Ishikawa (cell line): ENCODE measurements at regions not wholly inside any gene's neighbourhood (a gene's known extent, or its start where the extent isn't known, plus 50 kb on each side); places are given as distances from the start of the nearest gene placed in this dataset.

Experiments used
- CEBPB ChIP-seq: IDR thresholded peaks from 2 replicates; pipeline ENCODE4 v1.6.1; 2012
- CREB1 ChIP-seq: IDR thresholded peaks from 2 replicates; pipeline ENCODE4 v1.6.1; 2012; ENCODE audit warnings: low read depth
- EGR1 ChIP-seq: IDR thresholded peaks from 2 replicates; pipeline ENCODE4 v1.6.1; 2012
- EP300 ChIP-seq: IDR thresholded peaks from 2 replicates; pipeline ENCODE4 v1.6.1; 2012; ENCODE audit warnings: borderline replicate concordance
- FOXM1 ChIP-seq: IDR thresholded peaks from 2 replicates; pipeline ENCODE4 v1.6.1; 2012; ENCODE audit warnings: low read depth, borderline replicate concordance
- NFIC ChIP-seq: IDR thresholded peaks from 2 replicates; pipeline ENCODE4 v1.6.1; 2012
- RAD21 ChIP-seq: IDR thresholded peaks from 2 replicates; pipeline ENCODE4 v1.6.1; 2012; ENCODE audit warnings: low read depth
- TAF1 ChIP-seq: IDR thresholded peaks from 2 replicates; pipeline ENCODE4 v1.6.1; 2012; ENCODE audit warnings: low read depth, mild to moderate bottlenecking
- TCF12 ChIP-seq: IDR thresholded peaks from 2 replicates; pipeline ENCODE4 v1.6.1; 2012; ENCODE audit warnings: low read depth
- TEAD4 ChIP-seq: IDR thresholded peaks from 2 replicates; pipeline ENCODE4 v1.6.1; 2012
- YY1 ChIP-seq: IDR thresholded peaks from 2 replicates; pipeline ENCODE4 v1.6.1; 2012; ENCODE audit warnings: low read depth
- ZBTB7A ChIP-seq: IDR thresholded peaks from 2 replicates; pipeline ENCODE4 v1.6.1; 2012; ENCODE audit warnings: low read depth
- TF ChIP-seq, protein P1 (sequence below): IDR thresholded peaks from 2 replicates; pipeline ENCODE4 v1.6.1; 2012; ENCODE audit warnings: low read depth, mild to moderate bottlenecking
- TF ChIP-seq, protein P2 (sequence below): IDR thresholded peaks from 2 replicates; pipeline ENCODE4 v1.6.1; 2012
- TF ChIP-seq, protein P3 (sequence below): IDR thresholded peaks from 2 replicates; pipeline ENCODE4 v1.6.1; 2012

DNA sequence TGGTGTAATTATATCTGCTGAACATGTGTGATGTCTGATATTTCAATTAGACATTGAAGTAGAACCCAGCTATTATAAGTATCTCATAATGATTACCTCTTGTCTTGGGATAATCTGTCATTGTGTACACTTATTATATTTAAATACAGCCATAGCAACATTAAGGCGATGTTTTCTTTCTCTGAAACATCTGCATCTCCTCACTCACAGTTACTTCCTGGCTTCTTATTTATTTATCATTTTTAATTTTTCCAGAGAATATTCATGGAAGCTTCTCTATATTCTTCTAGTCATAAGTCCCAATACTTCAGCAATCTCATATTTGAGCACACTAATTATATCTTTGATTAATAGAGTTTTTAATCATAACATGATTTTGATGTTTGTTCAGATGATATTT, 103.8 kb upstream of the FBN2 start:
- no peak for TF ChIP-seq CREB1
- TF ChIP-seq, protein P1, sequence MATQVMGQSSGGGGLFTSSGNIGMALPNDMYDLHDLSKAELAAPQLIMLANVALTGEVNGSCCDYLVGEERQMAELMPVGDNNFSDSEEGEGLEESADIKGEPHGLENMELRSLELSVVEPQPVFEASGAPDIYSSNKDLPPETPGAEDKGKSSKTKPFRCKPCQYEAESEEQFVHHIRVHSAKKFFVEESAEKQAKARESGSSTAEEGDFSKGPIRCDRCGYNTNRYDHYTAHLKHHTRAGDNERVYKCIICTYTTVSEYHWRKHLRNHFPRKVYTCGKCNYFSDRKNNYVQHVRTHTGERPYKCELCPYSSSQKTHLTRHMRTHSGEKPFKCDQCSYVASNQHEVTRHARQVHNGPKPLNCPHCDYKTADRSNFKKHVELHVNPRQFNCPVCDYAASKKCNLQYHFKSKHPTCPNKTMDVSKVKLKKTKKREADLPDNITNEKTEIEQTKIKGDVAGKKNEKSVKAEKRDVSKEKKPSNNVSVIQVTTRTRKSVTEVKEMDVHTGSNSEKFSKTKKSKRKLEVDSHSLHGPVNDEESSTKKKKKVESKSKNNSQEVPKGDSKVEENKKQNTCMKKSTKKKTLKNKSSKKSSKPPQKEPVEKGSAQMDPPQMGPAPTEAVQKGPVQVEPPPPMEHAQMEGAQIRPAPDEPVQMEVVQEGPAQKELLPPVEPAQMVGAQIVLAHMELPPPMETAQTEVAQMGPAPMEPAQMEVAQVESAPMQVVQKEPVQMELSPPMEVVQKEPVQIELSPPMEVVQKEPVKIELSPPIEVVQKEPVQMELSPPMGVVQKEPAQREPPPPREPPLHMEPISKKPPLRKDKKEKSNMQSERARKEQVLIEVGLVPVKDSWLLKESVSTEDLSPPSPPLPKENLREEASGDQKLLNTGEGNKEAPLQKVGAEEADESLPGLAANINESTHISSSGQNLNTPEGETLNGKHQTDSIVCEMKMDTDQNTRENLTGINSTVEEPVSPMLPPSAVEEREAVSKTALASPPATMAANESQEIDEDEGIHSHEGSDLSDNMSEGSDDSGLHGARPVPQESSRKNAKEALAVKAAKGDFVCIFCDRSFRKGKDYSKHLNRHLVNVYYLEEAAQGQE, result no peak
- TF ChIP-seq YY1, result no peak
- TF ChIP-seq RAD21, result no peak
- TF ChIP-seq EP300, result no peak
- TF ChIP-seq CEBPB, result no peak
- TF ChIP-seq, protein P2, sequence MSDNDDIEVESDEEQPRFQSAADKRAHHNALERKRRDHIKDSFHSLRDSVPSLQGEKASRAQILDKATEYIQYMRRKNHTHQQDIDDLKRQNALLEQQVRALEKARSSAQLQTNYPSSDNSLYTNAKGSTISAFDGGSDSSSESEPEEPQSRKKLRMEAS, result no peak
- TF ChIP-seq TCF12, result no peak
- no peak for TF ChIP-seq NFIC
- TF ChIP-seq TAF1, result no peak
- no peak for TF ChIP-seq EGR1

DNA sequence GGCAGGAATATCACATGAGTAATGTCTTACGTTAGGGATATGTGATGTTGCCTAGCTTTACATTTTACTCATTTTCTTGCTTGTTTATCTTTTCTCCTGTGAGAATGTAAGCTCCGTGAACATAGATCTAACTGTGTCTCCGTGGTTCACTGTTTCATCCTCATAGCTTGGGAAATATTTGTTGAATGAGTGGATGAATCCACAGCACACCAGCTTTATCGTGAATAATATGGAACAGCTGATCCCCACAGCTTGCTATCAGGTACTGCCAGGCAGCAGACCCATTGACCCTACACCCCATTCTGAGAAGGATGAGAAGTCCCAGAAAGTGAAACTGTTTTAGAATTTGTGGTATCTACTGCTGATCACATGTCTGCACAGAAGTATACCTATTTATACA, 106.8 kb upstream of the FBN2 start:
- TF ChIP-seq EGR1 (no peak), RAD21 (no peak), FOXM1 (no peak), ZBTB7A (no peak), NFIC (no peak), CREB1 (no peak), YY1 (no peak), EP300 (no peak), TEAD4 (no peak), TAF1 (no peak), CEBPB (no peak), TCF12 (no peak)
- TF ChIP-seq, protein P2, result no peak
- TF ChIP-seq, protein P3, sequence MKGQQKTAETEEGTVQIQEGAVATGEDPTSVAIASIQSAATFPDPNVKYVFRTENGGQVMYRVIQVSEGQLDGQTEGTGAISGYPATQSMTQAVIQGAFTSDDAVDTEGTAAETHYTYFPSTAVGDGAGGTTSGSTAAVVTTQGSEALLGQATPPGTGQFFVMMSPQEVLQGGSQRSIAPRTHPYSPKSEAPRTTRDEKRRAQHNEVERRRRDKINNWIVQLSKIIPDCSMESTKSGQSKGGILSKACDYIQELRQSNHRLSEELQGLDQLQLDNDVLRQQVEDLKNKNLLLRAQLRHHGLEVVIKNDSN, result no peak

DNA sequence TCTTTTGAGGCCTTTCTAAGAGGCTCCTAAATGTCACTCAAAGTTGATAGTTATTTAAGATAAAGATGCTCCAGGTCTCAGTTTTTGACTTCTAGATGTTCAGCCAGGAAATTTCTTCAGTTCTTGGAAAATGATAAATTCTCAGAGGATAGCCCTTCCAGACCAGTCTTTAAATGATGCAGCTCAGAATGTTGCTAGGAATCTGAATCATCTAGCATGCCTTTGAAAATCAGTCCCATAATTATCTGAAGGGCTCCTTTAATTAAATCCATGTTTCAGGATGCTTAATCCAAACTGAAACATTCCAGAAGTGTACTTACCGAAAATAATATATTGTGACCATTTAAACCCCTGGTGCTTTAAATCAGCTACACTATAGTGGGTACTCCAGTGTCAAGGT, 107.5 kb upstream of the FBN2 start:
- TF ChIP-seq TEAD4, result no peak

DNA sequence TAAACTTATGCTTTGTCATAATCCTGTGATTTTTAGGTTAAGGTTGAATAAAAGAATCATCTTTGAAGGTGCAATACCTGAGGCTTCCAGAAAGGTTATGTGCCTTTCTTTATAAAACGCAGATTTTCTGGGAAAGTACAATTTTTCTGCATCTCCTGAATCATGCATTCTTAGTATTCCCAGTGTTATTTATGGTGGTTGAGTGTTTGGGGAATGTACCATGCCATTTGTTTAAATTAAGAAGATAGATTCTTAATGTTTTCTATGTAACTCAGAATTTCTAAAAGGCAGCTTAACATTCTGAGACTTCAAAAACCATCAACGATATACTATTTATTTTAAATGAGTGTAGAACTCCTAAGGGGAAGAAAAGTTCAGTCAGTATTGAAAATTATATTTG, 108.1 kb upstream of the FBN2 start:
- TF ChIP-seq NFIC, result no peak
- TF ChIP-seq TEAD4, result no peak
- TF ChIP-seq, protein P3, result no peak
- no peak for TF ChIP-seq CEBPB
- no peak for TF ChIP-seq RAD21
- TF ChIP-seq ZBTB7A, result no peak
- TF ChIP-seq EGR1, result no peak

DNA sequence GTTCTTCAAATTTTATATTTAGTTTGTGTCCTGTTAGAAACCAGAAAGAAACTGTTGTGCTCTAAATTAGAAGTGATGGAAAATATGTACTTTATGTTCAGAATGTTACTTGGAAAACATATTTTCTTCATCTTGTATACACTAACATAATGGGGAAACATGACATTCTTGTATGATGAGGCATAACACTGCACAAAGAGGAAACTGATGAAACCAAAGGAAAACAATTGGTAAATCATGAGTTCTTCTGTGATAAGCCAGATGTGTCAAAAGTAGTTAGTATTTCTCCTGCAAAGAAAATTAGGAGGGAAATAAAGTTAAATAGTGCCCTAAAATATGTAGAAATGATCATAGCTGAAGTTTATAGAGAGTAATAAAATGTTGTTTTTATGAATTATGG, 111.1 kb upstream of the FBN2 start:
- TF ChIP-seq TAF1 (no peak), YY1 (no peak), RAD21 (no peak), TEAD4 (no peak), CREB1 (no peak), TCF12 (no peak), EP300 (no peak), CEBPB (no peak), EGR1 (no peak), NFIC (no peak), FOXM1 (no peak)
- TF ChIP-seq, protein P1, result no peak
- TF ChIP-seq, protein P2, result no peak
- TF ChIP-seq, protein P3, result no peak

DNA sequence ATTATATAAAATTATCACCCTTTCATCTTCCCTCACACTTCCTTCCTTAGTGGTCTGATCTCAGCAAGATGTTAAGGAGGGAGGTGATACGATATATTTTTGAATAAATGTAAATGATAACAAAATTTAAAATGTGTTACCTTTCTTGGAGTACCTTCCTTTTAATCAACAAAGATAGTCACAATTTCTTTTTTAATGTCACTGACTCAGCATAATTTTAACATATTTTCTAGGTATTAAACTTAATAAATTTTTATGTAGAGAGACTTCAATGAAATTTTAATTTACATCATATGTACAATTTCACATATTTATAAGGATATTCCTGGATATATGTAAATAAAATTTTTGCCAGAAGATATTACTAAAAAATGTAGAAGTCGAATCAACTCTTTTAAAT, 125.0 kb upstream of the FBN2 start:
- TF ChIP-seq FOXM1, result no peak
- no peak for TF ChIP-seq RAD21
- no peak for TF ChIP-seq ZBTB7A
- no peak for TF ChIP-seq TEAD4
- no peak for TF ChIP-seq NFIC
- TF ChIP-seq, protein P2, result no peak
- TF ChIP-seq, protein P3, result no peak
- no peak for TF ChIP-seq CREB1
- TF ChIP-seq, protein P1, result no peak
- TF ChIP-seq TCF12, result no peak
- TF ChIP-seq EGR1, result no peak
- no peak for TF ChIP-seq YY1
- TF ChIP-seq CEBPB, result no peak
- TF ChIP-seq TAF1, result no peak
- no peak for TF ChIP-seq EP300
